ENCODE measurements at regions not wholly inside any gene's neighbourhood (a gene's known extent, or its start where the extent isn't known, plus 50 kb on each side); places are given as distances from the start of the nearest gene placed in this dataset.

GRCh38 chr10:10078446-10078845 lies 939.2 kb upstream of the CELF2 start:
- no peak for DNase-seq (ENCODE audit: low spot score)
- in situ Hi-C loops (cut with MboI; ENCODE audit: low sequenced_read_pairs, unreplicated experiment), result no loop called here
- no peak for TF ChIP-seq CTCF (IDR thresholded peaks at IDR 0.05; ENCODE audit: borderline replicate concordance, control extremely low read depth, extremely low read depth, insufficient read depth, missing control alignments)

- in situ Hi-C loops (cut with MboI; ENCODE audit: low sequenced_read_pairs, unreplicated experiment), result no loop called here
- no peak for TF ChIP-seq CTCF (IDR thresholded peaks at IDR 0.05; ENCODE audit: borderline replicate concordance, control extremely low read depth, extremely low read depth, insufficient read depth, missing control alignments)
- no peak for DNase-seq (ENCODE audit: low spot score)
These were observed 925.1 kb upstream of the CELF2 start for GRCh38 chr10:10092581-10092980.

- in situ Hi-C loops (cut with MboI; ENCODE audit: low sequenced_read_pairs, unreplicated experiment), result no loop called here
- TF ChIP-seq CTCF (IDR thresholded peaks at IDR 0.05; ENCODE audit: borderline replicate concordance, control extremely low read depth, extremely low read depth, insufficient read depth, missing control alignments), result no peak
These were observed 924.7 kb upstream of the CELF2 start for GRCh38 chr10:10093021-10093420.

GRCh38 chr10:10094691-10095090 lies 923.0 kb upstream of the CELF2 start:
- in situ Hi-C loops (cut with MboI; ENCODE audit: low sequenced_read_pairs, unreplicated experiment), result no loop called here
- TF ChIP-seq CTCF (IDR thresholded peaks at IDR 0.05; ENCODE audit: borderline replicate concordance, control extremely low read depth, extremely low read depth, insufficient read depth, missing control alignments), result no peak
- DNase-seq (ENCODE audit: low spot score), result no peak

More at GRCh38 chr10:10093021-10093420, 924.7 kb upstream of the CELF2 start:
- no peak for DNase-seq (ENCODE audit: low spot score)

GRCh38 chr10:10096296-10096695 lies 921.4 kb upstream of the CELF2 start:
- TF ChIP-seq CTCF (IDR thresholded peaks at IDR 0.05; ENCODE audit: borderline replicate concordance, control extremely low read depth, extremely low read depth, insufficient read depth, missing control alignments), result no peak
- no peak for DNase-seq (ENCODE audit: low spot score)
- in situ Hi-C loops (cut with MboI; ENCODE audit: low sequenced_read_pairs, unreplicated experiment), result no loop called here

- TF ChIP-seq CTCF (IDR thresholded peaks at IDR 0.05; ENCODE audit: borderline replicate concordance, control extremely low read depth, extremely low read depth, insufficient read depth, missing control alignments), result no peak
- DNase-seq (ENCODE audit: low spot score), result no peak
- in situ Hi-C loops (cut with MboI; ENCODE audit: low sequenced_read_pairs, unreplicated experiment), result no loop called here
These were observed 920.8 kb upstream of the CELF2 start for GRCh38 chr10:10096898-10097297.

- in situ Hi-C loops (cut with MboI; ENCODE audit: low sequenced_read_pairs, unreplicated experiment), result no loop called here
- DNase-seq (ENCODE audit: low spot score), result no peak
- no peak for TF ChIP-seq CTCF (IDR thresholded peaks at IDR 0.05; ENCODE audit: borderline replicate concordance, control extremely low read depth, extremely low read depth, insufficient read depth, missing control alignments)
These were observed 916.6 kb upstream of the CELF2 start for GRCh38 chr10:10101106-10101505.
